HL-60 (cell line): ENCODE measurements at regions not wholly inside any gene's neighbourhood (a gene's known extent, or its start where the extent isn't known, plus 50 kb on each side); places are given as distances from the start of the nearest gene placed in this dataset.

Experiments
- CTCF ChIP-seq: IDR thresholded peaks from one replicate; pipeline ENCODE4 v1.5.1; 2011; ENCODE audit warnings: low read length, control low read depth, inconsistent platforms; ENCODE audit not compliant: insufficient read depth
- GABPA ChIP-seq: IDR thresholded peaks from 2 replicates; pipeline ENCODE4 v1.6.1; 2012; ENCODE audit warnings: low read depth
- POLR2AphosphoS5 ChIP-seq: IDR thresholded peaks from 2 replicates; pipeline ENCODE4 v1.6.1; 2012; ENCODE audit warnings: low read depth
- REST ChIP-seq: IDR thresholded peaks from 2 replicates; pipeline ENCODE4 v1.6.1; 2012; ENCODE audit warnings: low read depth; ENCODE audit not compliant: insufficient replicate concordance
- SPI1 ChIP-seq: IDR thresholded peaks from 2 replicates; pipeline ENCODE4 v1.6.1; 2012; ENCODE audit warnings: low read depth, mild to moderate bottlenecking, borderline replicate concordance

DNA sequence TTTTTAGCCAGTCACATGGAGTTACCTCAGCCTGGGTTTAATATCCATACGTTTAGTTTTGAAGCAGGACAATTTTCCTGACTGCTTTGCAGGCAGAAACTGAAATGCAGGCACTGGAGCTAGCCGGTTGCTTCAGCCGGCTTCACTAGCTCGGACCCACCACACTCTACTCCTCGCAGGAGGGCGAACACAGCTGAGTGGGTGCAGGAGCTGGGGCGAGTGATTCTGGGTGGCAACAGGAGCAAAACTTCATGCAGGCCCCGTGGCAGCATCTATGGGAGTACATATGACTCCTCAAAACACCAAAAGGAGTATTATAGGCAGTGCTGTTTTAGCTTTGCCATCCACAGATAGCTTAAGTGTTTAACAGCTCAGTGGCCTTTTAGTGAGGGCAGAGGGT lies 1211.8 kb upstream of the NUDT12 start:
- TF ChIP-seq CTCF (no peak), POLR2AphosphoS5 (no peak), REST (no peak), GABPA (no peak), SPI1 (no peak)
